ENCODE measurements at regions not wholly inside any gene's neighbourhood (a gene's known extent, or its start where the extent isn't known, plus 50 kb on each side); places are given as distances from the start of the nearest gene placed in this dataset.

DNA sequence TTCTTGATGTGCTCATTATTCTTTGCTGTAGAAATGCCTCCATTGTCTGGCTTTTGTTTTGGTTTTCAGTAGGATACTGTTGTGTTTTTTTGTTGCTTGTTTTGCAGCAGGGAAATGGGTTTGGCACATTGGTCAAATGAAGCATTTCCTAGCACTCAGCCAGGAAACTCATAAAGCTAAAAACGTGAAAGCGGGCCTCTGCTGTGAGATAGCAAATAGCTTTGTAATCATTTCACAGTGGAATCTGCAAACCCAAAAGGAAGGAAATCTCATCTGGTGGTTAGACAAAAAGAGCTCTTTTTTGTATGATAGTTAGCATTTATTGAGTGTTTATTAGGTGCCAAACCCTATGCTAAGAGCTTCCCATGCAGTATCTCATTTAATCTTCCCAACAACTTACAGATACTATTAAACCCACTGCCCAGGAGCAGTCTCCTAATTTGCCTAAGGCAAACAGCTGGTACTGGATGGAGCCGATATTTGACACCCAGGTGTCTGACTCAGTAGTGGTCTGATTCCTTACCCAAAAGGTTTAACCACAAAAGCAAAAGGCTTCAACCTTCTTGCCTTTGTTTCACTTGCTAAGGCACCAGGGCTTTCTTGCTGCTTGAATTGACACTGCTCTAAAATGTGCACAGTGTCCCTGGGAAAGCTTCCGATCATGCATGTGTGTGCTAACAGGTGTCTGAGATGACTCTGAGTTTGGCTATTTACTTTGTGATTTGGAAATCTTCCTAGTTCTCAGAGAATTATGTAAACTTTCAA lies 527.9 kb upstream of the MDFIC2 start:
- DNase-seq = no peak

- DNase-seq = no peak
These were observed 521.0 kb upstream of the MDFIC2 start for GRCh38 chr3:70833239-70833960.

DNA sequence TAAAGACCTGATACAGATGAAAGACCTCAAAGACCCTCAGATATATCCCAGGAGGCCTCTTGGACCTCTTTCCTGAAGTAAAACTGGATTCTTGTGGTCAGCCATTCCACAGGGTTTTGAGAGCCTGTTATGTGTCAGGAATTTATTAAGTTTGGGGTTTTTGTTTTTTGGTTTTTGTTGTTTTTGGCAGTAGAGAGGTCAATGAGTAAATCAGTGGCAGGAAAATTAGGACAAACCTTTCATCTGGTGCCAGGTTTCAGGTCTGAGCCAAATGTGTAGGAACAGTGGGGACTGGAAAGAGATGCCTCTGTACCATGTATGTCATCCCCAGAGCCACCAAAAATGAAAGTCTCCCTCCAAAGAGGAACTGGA lies 520.4 kb upstream of the MDFIC2 start:
- DNase-seq = peak; percentile 91

DNA sequence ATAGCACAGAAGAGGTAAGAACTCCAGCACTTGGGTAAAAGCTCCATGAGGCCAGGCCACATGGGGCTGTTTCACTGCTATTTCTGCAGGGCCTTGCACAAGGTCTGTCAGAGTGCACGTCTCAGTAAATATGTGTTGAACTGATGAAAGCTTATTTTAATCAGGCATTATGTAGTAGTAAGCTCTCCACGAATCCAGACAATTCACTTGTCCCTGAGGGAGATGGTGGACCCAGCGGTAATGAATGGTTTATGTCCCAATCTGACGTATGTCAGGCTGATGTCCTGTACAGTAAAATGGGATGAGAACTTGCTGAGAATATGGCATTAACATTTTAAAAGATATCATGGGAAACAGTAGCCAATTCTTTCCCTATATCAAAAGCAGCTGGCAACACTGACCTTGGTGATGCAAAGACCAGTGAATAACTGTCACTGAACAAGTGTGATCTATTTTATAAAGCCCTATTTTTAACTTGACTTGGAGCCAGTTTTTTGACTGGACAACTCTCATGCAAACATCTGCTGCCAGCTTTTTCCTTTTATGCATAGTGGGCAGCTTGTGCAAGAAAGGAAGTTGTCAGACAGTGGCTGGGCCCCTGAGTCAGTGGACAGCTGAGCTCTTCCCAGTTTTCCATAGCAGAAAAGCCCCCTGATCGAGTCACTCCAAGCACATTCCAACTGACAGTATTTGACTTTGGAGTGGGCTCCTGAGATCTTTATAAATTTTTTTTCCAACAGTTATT lies 519.8 kb upstream of the MDFIC2 start:
- peak; percentile 93 for DNase-seq

DNA sequence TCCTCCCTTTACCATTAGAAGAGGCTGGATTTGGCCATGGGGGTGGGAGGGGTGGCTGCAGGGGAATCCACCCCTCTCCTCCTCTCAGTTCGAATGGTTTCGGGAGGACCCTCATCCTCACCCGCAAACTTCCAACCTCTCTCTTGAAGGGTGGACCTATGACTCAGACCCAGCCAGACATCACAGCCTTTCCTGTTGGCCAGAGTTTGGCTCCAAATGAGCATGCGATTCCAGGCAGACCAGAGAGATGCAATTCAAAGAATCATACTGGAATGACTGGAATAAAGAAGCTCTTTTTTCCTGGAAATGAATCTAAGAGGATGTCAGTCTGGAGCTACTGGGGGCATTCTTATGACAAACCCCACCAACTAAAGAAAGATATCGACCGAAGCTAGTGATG lies 516.7 kb upstream of the MDFIC2 start:
- DNase-seq = peak; percentile 63

DNA sequence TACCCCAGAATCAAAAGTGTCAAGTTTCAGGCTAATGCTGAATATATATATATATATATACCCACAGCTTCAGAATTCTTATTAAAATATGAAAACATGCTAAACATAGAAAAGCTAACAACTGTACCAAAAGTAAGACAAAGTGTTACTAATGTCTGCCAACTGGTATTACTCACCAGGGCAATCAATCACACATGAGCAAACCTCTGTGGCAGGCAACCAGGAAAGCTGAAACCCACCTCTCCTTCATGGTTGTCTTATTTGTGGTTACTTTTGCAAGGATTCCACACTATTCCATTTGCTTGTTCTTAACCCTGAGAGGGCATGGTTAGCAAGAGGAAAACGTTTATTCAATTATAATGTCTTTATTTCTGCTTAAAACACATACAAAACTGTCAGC lies 512.3 kb upstream of the MDFIC2 start:
- DNase-seq = peak; percentile 94

- DNase-seq = peak; percentile 62
These were observed 511.6 kb upstream of the MDFIC2 start for GRCh38 chr3:70824078-70824477.

GRCh38 chr3:70823622-70824021 lies 511.2 kb upstream of the MDFIC2 start:
- no peak for DNase-seq

GRCh38 chr3:70822669-70823068 lies 510.2 kb upstream of the MDFIC2 start:
- DNase-seq = peak; percentile 32

DNA sequence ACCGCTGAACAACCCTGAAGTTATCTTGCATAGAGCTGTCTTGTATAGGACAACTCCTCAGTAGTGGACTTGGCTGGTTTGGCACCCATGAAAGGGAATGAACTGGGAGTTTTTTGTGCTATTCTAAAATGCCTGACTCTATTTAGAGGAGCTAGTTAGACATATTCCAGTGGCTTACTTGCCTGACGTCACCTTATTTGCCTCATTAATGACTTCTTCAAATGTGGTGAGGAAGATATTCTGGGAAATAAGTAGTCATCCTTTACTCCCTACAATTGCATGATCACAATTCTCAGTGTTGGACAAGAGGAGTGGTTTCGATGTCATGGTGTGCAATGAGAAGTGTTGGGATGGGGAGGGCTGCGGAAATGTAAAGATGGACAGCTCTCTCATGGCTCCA lies 509.2 kb upstream of the MDFIC2 start:
- no peak for DNase-seq

GRCh38 chr3:70820397-70820796 lies 508.0 kb upstream of the MDFIC2 start:
- DNase-seq = no peak

DNA sequence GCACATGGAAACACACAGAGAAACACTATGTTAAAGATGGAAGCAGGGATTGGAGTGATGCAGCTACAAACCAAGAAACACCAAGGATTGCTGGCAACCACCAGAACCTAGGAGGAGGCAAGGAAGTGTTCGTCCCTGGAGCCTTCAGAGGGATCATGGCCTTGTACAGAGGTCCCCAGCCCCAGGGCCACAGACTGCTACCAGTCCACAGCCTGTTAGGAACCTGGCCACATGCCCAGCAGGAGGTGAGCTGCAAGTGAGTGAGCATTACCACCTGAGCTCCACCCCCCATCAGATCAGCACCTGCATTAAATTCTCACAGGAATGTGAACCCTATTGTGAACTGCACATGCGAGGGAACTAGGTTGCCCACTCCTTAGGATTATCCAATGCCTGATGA lies 505.7 kb upstream of the MDFIC2 start:
- DNase-seq = no peak

GRCh38 chr3:70816346-70816745 lies 503.9 kb upstream of the MDFIC2 start:
- DNase-seq = no peak

DNA sequence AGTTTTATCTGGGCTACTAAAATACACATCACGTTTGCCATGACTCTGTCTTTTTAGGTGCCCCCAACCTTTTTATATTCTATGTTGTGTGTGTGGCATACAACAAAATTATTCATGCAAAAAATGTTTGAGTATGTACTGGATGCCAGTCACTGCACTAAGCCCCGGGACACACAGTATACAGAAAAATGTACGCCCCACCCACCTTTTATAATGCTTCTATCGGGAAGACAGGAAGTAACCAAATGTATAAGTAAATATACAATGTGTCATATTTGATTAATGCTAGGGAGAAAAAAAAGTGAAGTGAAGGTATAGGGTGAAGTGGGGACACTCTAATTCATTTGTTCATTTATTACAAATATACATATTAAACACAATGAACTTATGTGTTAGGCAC lies 503.4 kb upstream of the MDFIC2 start:
- DNase-seq = no peak

- peak; percentile 42 for DNase-seq
These were observed 500.9 kb upstream of the MDFIC2 start for GRCh38 chr3:70813311-70813710.

DNA sequence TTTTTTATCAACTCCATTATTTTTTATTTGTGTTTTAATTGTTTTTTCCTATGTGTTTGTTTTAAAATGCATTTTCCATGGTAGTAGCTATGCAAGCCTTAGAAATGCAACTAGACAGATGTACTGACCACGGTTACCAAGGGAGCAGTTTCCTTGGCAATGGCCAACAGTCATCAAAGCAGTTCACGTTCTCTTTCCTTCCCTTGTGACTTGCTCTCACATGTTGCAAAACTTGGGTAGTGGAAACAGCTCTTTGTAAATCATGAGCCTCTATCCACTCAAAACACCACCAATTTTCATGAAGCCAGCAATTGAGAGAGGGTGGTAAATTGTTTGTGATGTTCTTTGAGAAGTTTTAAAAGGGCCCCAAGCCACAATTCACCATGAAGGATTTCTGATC lies 499.4 kb upstream of the MDFIC2 start:
- DNase-seq = peak; percentile 69

DNA sequence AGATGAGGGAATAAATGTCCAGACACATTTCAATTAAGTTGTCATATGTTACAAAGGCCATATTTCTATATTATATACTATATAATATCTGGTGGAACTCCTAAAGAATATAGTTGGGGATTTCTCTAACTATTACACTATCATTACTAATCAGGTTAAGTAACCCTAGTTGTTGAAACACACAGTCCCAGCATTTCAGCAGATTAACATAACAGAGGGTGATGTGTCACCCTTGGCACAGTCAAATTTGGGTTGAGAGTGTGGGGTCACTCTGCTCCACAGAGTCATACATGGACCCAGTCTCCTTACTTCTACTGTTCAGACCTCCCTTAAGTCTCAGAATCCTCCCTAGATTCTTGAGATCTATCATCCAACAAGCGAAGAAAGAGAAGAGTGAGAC lies 496.4 kb upstream of the MDFIC2 start:
- no peak for DNase-seq

DNA sequence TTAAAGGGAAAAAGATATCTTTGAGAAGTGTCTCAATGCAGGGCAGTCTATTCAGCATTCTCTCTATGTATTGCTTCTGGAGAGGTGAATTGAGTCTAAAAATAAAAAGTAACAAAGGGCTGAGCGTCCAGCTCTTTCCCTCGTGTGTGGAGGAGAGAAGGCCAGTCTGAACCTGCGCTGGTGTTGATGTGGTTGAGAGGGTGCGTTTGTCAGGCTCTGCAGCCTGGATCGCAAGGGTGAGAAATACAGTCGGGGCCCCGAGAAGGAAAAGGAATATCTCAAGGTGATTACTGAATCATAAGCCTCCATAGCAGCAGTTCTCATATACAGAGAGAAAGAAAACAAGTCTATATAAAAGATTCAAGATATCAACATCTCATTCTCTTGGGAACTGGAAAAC lies 494.1 kb upstream of the MDFIC2 start:
- DNase-seq = no peak

DNA sequence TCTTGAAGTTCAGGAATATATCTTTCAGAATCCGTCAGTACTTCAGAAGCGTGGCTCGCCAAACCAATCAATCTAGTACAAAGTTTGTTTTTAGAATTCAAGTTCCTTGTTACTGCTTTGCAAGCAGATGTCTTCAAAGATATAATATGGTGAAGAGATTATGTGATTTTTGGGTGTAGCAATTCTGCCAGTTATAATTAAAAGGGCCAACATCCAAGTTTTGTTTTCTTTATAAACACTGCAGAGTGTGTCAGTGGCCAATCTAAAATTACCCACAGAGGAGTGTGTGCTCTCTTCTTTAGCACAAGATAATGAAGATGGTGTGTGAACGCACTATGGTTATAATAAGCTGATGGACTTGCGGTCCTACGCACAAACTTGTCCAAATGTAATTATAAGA lies 493.6 kb upstream of the MDFIC2 start:
- DNase-seq = no peak

- DNase-seq = peak; percentile 18
These were observed 492.8 kb upstream of the MDFIC2 start for GRCh38 chr3:70805061-70805889.

- DNase-seq = no peak
These were observed 491.5 kb upstream of the MDFIC2 start for GRCh38 chr3:70803891-70804290.

DNA sequence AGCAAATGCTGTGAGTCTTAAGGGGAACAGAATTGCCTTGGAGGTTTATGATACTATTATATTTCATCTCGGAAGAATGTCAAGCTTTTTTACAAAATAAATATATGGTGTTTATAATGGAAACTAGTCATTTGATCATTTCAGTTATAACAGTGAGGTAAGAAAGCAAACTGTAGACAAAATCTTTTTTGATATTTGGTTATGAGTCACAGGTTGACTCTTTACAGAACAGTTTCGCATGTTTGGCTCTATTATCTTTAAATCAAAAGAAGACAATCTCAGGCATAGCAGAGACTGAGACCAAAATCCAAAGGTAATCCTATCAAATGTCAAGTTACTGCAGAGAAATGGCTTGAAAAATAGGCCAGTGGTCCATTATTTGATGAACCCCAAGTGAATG lies 490.9 kb upstream of the MDFIC2 start:
- no peak for DNase-seq

- DNase-seq = no peak
These were observed 488.5 kb upstream of the MDFIC2 start for GRCh38 chr3:70800951-70801350.
